HL-60 (cell line): ENCODE measurements at regions not wholly inside any gene's neighbourhood (a gene's known extent, or its start where the extent isn't known, plus 50 kb on each side); places are given as distances from the start of the nearest gene placed in this dataset.

ENCODE experiments used
- CTCF ChIP-seq: IDR thresholded peaks from one replicate; pipeline ENCODE4 v1.5.1; 2011; ENCODE audit warnings: low read length, control low read depth, inconsistent platforms; ENCODE audit not compliant: insufficient read depth
- GABPA ChIP-seq: IDR thresholded peaks from 2 replicates; pipeline ENCODE4 v1.6.1; 2012; ENCODE audit warnings: low read depth
- REST ChIP-seq: IDR thresholded peaks from 2 replicates; pipeline ENCODE4 v1.6.1; 2012; ENCODE audit warnings: low read depth; ENCODE audit not compliant: insufficient replicate concordance

GRCh38 chr1:216827251-216827650 lies 104.0 kb upstream of the ESRRG start:
- TF ChIP-seq CTCF (no peak), REST (no peak), GABPA (no peak)
